ENCODE measurements at regions not wholly inside any gene's neighbourhood (a gene's known extent, or its start where the extent isn't known, plus 50 kb on each side); places are given as distances from the start of the nearest gene placed in this dataset.
A peak's percentile ranks its signal among the peaks of the same experiment; 100 is the strongest.

DNA sequence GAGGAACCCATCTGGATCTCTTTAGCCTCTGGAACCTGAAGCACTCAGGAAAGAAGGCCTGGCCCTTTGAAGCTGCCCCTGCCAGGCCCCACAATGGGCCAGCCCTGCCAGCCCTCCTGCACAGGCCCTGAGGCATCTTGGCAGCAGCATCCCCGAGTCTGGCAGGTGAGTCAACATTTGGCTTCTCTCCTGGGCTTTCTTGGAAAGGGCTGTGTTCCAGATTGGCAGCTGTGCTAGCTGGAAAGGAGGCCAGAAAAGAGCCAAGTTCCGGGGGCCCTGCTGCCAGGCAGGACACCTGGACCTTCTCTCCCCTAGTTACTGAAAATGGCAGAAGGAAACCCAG is 187.2 kb downstream of the SHQ1 start:
- TF ChIP-seq, protein P1, sequence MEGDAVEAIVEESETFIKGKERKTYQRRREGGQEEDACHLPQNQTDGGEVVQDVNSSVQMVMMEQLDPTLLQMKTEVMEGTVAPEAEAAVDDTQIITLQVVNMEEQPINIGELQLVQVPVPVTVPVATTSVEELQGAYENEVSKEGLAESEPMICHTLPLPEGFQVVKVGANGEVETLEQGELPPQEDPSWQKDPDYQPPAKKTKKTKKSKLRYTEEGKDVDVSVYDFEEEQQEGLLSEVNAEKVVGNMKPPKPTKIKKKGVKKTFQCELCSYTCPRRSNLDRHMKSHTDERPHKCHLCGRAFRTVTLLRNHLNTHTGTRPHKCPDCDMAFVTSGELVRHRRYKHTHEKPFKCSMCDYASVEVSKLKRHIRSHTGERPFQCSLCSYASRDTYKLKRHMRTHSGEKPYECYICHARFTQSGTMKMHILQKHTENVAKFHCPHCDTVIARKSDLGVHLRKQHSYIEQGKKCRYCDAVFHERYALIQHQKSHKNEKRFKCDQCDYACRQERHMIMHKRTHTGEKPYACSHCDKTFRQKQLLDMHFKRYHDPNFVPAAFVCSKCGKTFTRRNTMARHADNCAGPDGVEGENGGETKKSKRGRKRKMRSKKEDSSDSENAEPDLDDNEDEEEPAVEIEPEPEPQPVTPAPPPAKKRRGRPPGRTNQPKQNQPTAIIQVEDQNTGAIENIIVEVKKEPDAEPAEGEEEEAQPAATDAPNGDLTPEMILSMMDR (IDR thresholded peaks at IDR 0.05): no peak

DNA sequence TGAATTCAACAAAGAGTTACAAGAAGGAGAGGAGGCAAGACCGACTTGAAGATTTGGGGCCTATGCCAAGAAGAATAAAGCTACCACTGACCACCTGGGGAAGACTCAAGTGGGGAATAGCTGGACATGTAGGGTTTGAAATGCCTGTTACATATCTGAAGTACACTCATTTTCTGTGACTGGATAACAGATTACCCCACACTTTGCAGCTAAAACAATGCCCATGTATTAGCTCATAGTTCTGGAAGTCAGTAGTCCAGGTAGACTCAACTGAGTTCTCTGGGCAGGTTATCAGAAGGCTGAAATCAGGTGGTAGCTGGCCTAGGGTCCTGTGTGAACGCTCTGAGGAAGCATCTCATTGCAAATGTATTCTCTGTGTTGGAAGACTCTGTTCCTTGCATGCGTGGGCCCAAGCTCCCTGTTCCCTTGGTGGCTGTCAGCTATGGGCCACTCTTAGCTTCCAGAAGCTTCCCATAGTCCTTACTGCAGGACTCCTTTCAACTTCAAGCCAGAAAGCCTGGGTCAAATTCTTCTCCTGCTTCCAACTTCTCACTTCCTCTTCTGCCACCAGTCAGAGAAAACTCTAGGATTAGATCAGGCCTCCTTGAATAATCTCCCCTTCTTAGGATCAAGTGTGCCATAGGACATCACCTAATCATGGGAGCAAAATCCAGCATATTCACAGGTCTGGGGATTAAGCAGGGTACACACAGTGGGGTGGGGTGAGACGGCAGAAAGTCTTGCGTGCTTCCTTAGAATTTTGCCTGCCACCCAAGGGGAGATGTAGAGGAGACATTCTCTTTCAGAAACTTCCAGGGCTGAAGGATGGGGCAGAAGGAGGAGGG is 187.8 kb downstream of the SHQ1 start:
- Histone ChIP-seq H3K9me3 (replicated peaks in 1 of 2; ENCODE audit: control insufficient read depth in 1 of 2, insufficient read depth in 1 of 2, low read length in 2 of 2) (no peaks in the 10 kb centered on the region), H3K9ac (ENCODE audit: insufficient read depth, low read length, poor library complexity, severe bottlenecking) (no peak overlapping the region), H3K27ac (ENCODE audit: low read depth in 1 of 2, low read length in 2 of 2) (no peak overlapping the region), H3K4me1 (ENCODE audit: control insufficient read depth in 1 of 2, insufficient read depth in 2 of 2, low read length in 2 of 2) (peaks cover 0 to under 1% of the 10 kb centered on the region in 2 donors), H3K79me2 (ENCODE audit: insufficient read depth, low read length) (no peaks in the 10 kb centered on the region), H3K4me2 (replicated peaks; ENCODE audit: extremely low read depth, low read length, poor library complexity, severe bottlenecking) (no peak overlapping the region), H2AFZ (ENCODE audit: insufficient read depth, low read depth, low read length, poor library complexity, severe bottlenecking) (no peak overlapping the region), H3K27me3 (ENCODE audit: control insufficient read depth in 2 of 2, insufficient read depth in 2 of 2, low read length in 2 of 2) (peaks cover 2 to 5% of the 10 kb centered on the region in 2 donors), H4K20me1 (ENCODE audit: insufficient read depth, low read length) (no peaks in the 10 kb centered on the region), H3K36me3 (replicated peaks in 1 of 2; ENCODE audit: control insufficient read depth in 1 of 2, insufficient read depth in 2 of 2, low read length in 2 of 2) (no peaks in the 10 kb centered on the region), H3K4me3 (replicated peaks in 1 of 3; ENCODE audit: low read depth in 2 of 3, low read length in 3 of 3) (no peak overlapping the region)
- peaks cover 5% of the 10 kb centered on the region for H3K4me1 Mint-ChIP-seq
- peak in 1 of 3 donors; percentile 4 for DNase-seq
- TF ChIP-seq, protein P1 (IDR thresholded peaks at IDR 0.05): no peak
- 100% methylated on average over 1 of the region's 5 CpGs for WGBS (ENCODE audit: insufficient coverage)
- H3K27me3 Mint-ChIP-seq (ENCODE audit: low read depth in 3 of 3): peaks cover 9 to 18% (median 13%) of the 10 kb centered on the region in 3 donors
- intact Hi-C loops (cut with micrococcal nuclease): no loop called here
- peaks cover 0 to 4% (median 0%) of the 10 kb centered on the region in 7 donors for H3K9me3 Mint-ChIP-seq
- H3K4me3 Mint-ChIP-seq: no peak overlapping the region
- no peaks in the 10 kb centered on the region for H3K36me3 Mint-ChIP-seq
- H3K27ac Mint-ChIP-seq: no peak overlapping the region

More for the DNA sequence above, 187.2 kb downstream of the SHQ1 start:
- Histone ChIP-seq H3K36me3 (replicated peaks in 1 of 2; ENCODE audit: control insufficient read depth in 1 of 2, insufficient read depth in 2 of 2, low read length in 2 of 2) (no peaks in the 10 kb centered on the region), H3K4me1 (ENCODE audit: control insufficient read depth in 1 of 2, insufficient read depth in 2 of 2, low read length in 2 of 2) (no peaks in the 10 kb centered on the region), H2AFZ (ENCODE audit: insufficient read depth, low read depth, low read length, poor library complexity, severe bottlenecking) (no peak overlapping the region), H3K27ac (ENCODE audit: low read depth in 1 of 2, low read length in 2 of 2) (no peak overlapping the region), H3K79me2 (ENCODE audit: insufficient read depth, low read length) (no peaks in the 10 kb centered on the region), H3K27me3 (ENCODE audit: control insufficient read depth in 2 of 2, insufficient read depth in 2 of 2, low read length in 2 of 2) (no peaks in the 10 kb centered on the region), H3K4me3 (replicated peaks in 1 of 3; ENCODE audit: low read depth in 2 of 3, low read length in 3 of 3) (no peak overlapping the region), H3K4me2 (replicated peaks; ENCODE audit: extremely low read depth, low read length, poor library complexity, severe bottlenecking) (no peak overlapping the region), H4K20me1 (ENCODE audit: insufficient read depth, low read length) (no peaks in the 10 kb centered on the region), H3K9me3 (replicated peaks in 1 of 2; ENCODE audit: control insufficient read depth in 1 of 2, insufficient read depth in 1 of 2, low read length in 2 of 2) (no peaks in the 10 kb centered on the region), H3K9ac (ENCODE audit: insufficient read depth, low read length, poor library complexity, severe bottlenecking) (no peak overlapping the region)
- peaks cover 0 to 4% (median 0%) of the 10 kb centered on the region in 7 donors for H3K9me3 Mint-ChIP-seq
- DNase-seq: no peak
- no peak overlapping the region for H3K4me3 Mint-ChIP-seq
- WGBS (ENCODE audit: insufficient coverage): 100% methylated on average over 1 of the region's 2 CpGs
- no peaks in the 10 kb centered on the region for H3K36me3 Mint-ChIP-seq
- H3K27me3 Mint-ChIP-seq (ENCODE audit: low read depth in 3 of 3): peaks cover 5 to 13% (median 10%) of the 10 kb centered on the region in 3 donors
- intact Hi-C loops (cut with micrococcal nuclease): no loop called here
- no peak overlapping the region for H3K27ac Mint-ChIP-seq
- H3K4me1 Mint-ChIP-seq: peaks cover 5% of the 10 kb centered on the region
